IMR-90 (cell line): ENCODE measurements at regions not wholly inside any gene's neighbourhood (a gene's known extent, or its start where the extent isn't known, plus 50 kb on each side); places are given as distances from the start of the nearest gene placed in this dataset.

Experiments used
- ATAC-seq: fragments of 200-7000 bp; cut with Tn5 transposase; 2 replicates; pipeline ENCODE4 v1.9.1; 2020; ENCODE audit warnings: low read depth, mild to moderate bottlenecking, moderate library complexity
- BruUV-seq: library from RNA; stranded (reverse); fragments of 400-500 nt; replicated peaks from 2 replicates; lab custom pipeline; 2021; lab: Mats Ljungman, UMichigan
- CTCF ChIA-PET: fragments of 300-600 bp; formaldehyde crosslinking; extraction: SDS; loops from one replicate; lab custom pipeline; 2021; ENCODE audit warnings: antibody characterized with exemption; lab: Yijun Ruan, JAX
- POLR2A ChIA-PET: fragments of 300-600 bp; sonication (Branson Sonifier 250); formaldehyde crosslinking; loops from one replicate; lab custom pipeline; 2022; ENCODE audit warnings: antibody characterized with exemption; ENCODE audit not compliant: unreplicated experiment; lab: Charles Lee
- DNase-seq: peaks from one replicate; pipeline ENCODE4 v3.0.0; 2013
- H2AFZ ChIP-seq: replicated peaks from 2 replicates; pipeline ENCODE3; 2013; ENCODE audit warnings: low read length, mild to moderate bottlenecking; ENCODE audit not compliant: poor library complexity
- H2AK5ac ChIP-seq: 2 replicates; pipeline ENCODE4 v1.6.1; 2013; ENCODE audit warnings: low read depth, low read length, inconsistent platforms
- H2AK9ac ChIP-seq: replicated peaks from 2 replicates; pipeline ENCODE3; 2013; ENCODE audit warnings: mild to moderate bottlenecking, low read depth, low read length, moderate library complexity; ENCODE audit not compliant: poor library complexity
- H2BK120ac ChIP-seq: 2 replicates; pipeline ENCODE4 v1.6.1; 2013; ENCODE audit warnings: low read depth, low read length, inconsistent platforms
- H2BK15ac ChIP-seq: 3 replicates; pipeline ENCODE4 v1.6.1; 2013; ENCODE audit warnings: low read depth, low read length, inconsistent platforms
- H2BK20ac ChIP-seq: 2 replicates; pipeline ENCODE4 v1.6.1; 2013; ENCODE audit warnings: low read depth, mild to moderate bottlenecking, inconsistent platforms, low read length, moderate library complexity
- H2BK5ac ChIP-seq: 2 replicates; pipeline ENCODE4 v1.6.1; 2013; ENCODE audit warnings: mild to moderate bottlenecking, low read depth, low read length, inconsistent platforms; ENCODE audit not compliant: poor library complexity, severe bottlenecking
- H3K14ac ChIP-seq: replicated peaks from 2 replicates; pipeline ENCODE4 v1.6.1; 2013; ENCODE audit warnings: low read depth, low read length, inconsistent platforms
- H3K18ac ChIP-seq: 2 replicates; pipeline ENCODE4 v1.6.1; 2013; ENCODE audit warnings: low read depth, low read length, control low read depth
- H3K23ac ChIP-seq: 2 replicates; pipeline ENCODE4 v1.6.1; 2013; ENCODE audit warnings: low read depth, low read length, inconsistent platforms
- H3K27ac ChIP-seq: 2 replicates; pipeline ENCODE4 v1.5.1; 2013; ENCODE audit warnings: mild to moderate bottlenecking, control low read depth, low read length; ENCODE audit not compliant: insufficient read depth
- H3K27me3 ChIP-seq: 2 replicates; pipeline ENCODE4 v1.6.1; 2013; ENCODE audit warnings: low read length; ENCODE audit not compliant: control insufficient read depth, insufficient read depth
- H3K36me3 ChIP-seq: 2 replicates; pipeline ENCODE4 v1.6.1; 2013; ENCODE audit warnings: low read length, mixed read lengths; ENCODE audit not compliant: control insufficient read depth, insufficient read depth
- H3K4ac ChIP-seq: 2 replicates; pipeline ENCODE4 v1.6.1; 2013; ENCODE audit warnings: low read depth, low read length, inconsistent platforms
- H3K4me1 ChIP-seq: 2 replicates; pipeline ENCODE4 v1.6.1; 2013; ENCODE audit warnings: low read length, mixed read lengths; ENCODE audit not compliant: control insufficient read depth, insufficient read depth
- H3K4me2 ChIP-seq: 2 replicates; pipeline ENCODE4 v1.6.1; 2013; ENCODE audit warnings: low read depth, mild to moderate bottlenecking, control low read depth, low read length, moderate library complexity
- H3K4me3 ChIP-seq: 2 replicates; pipeline ENCODE4 v1.5.1; 2013; ENCODE audit warnings: low read depth, mild to moderate bottlenecking, control low read depth, low read length, moderate library complexity; ENCODE audit not compliant: insufficient read depth
- H3K56ac ChIP-seq: 2 replicates; pipeline ENCODE4 v1.6.1; 2013; ENCODE audit warnings: low read length, inconsistent platforms; ENCODE audit not compliant: insufficient read depth; ENCODE audit errors: extremely low read depth
- H3K79me1 ChIP-seq, 2 experiments: 2 replicates each; pipeline ENCODE4 v1.6.1; 2013; ENCODE audit warnings: low read length in 2 of 2, inconsistent platforms in 1 of 2, low read depth in 1 of 2
- H3K9ac ChIP-seq: 2 replicates; pipeline ENCODE4 v1.6.1; 2013; ENCODE audit warnings: low read depth, low read length, control low read depth
- H3K9me1 ChIP-seq: 2 replicates; pipeline ENCODE4 v1.6.1; 2013; ENCODE audit warnings: low read length, inconsistent platforms; ENCODE audit not compliant: insufficient read depth
- H3K9me3 ChIP-seq: 2 replicates; pipeline ENCODE4 v1.6.1; 2013; ENCODE audit warnings: low read length; ENCODE audit not compliant: control insufficient read depth, insufficient read depth
- H4K20me1 ChIP-seq: 2 replicates; pipeline ENCODE4 v1.6.1; 2013; ENCODE audit warnings: low read length, inconsistent platforms; ENCODE audit not compliant: insufficient read depth
- H4K5ac ChIP-seq: 2 replicates; pipeline ENCODE4 v1.6.1; 2013; ENCODE audit warnings: mild to moderate bottlenecking, low read depth, low read length, control low read depth
- H4K8ac ChIP-seq, 2 experiments: 2 replicates each; pipeline ENCODE4 v1.6.1; 2013; ENCODE audit warnings: low read depth in 2 of 2, low read length in 2 of 2, control low read depth in 1 of 2, inconsistent platforms in 1 of 2
- H4K91ac ChIP-seq: 2 replicates; pipeline ENCODE4 v1.6.1; 2013; ENCODE audit warnings: low read depth, low read length, inconsistent platforms; ENCODE audit not compliant: insufficient read depth
- BHLHE40 ChIP-seq: fragments of 150-350 bp; IDR thresholded peaks from 2 replicates; pipeline ENCODE4 v1.6.1; 2016; ENCODE audit warnings: mild to moderate bottlenecking, low read depth, low read length
- CEBPB ChIP-seq: IDR thresholded peaks from 2 replicates; pipeline ENCODE4 v1.6.1; 2012; ENCODE audit warnings: low read depth, low read length, improper control_type of control experiment
- MAFK ChIP-seq: IDR thresholded peaks from 2 replicates; pipeline ENCODE4 v1.6.1; 2012; ENCODE audit warnings: low read depth, low read length, improper control_type of control experiment
- NFE2L2 ChIP-seq: fragments of 150-350 bp; IDR thresholded peaks from 2 replicates; pipeline ENCODE4 v1.6.1; 2016; ENCODE audit warnings: low read depth, mild to moderate bottlenecking, low read length
- RAD21 ChIP-seq: IDR thresholded peaks from 2 replicates; pipeline ENCODE4 v1.6.1; 2012; ENCODE audit warnings: low read length, improper control_type of control experiment
- WGBS, 2 experiments: methylation state at CpG; one replicate each; pipeline versions ENCODE4 v1.1.5 to v1.1.7; 2013; ENCODE audit warnings: missing lambda C conversion rate in 2 of 2; ENCODE audit not compliant: insufficient read length in 1 of 2; ENCODE audit errors: extremely low coverage in 2 of 2; 5-methylcytosine and 5-hydroxymethylcytosine counted together
- dilution Hi-C: fragments of 300-500 bp; cut with HindIII; formaldehyde crosslinking; loops from one replicate; pipeline ENCODE4 v1.14.3; 2018; ENCODE audit warnings: low sequenced_read_pairs; ENCODE audit not compliant: unreplicated experiment
- in situ Hi-C: fragments of 300-500 bp; cut with MboI; formaldehyde crosslinking; loops from 3 replicates; pipeline ENCODE4 v1.14.3; 2019; ENCODE audit warnings: low sequenced_read_pairs, inconsistent platforms, mixed read lengths
- intact Hi-C: fragments of 100-400 bp; cut with micrococcal nuclease; formaldehyde crosslinking; loops from 2 replicates; pipeline ENCODE4 v1.10.0; 2022

DNA sequence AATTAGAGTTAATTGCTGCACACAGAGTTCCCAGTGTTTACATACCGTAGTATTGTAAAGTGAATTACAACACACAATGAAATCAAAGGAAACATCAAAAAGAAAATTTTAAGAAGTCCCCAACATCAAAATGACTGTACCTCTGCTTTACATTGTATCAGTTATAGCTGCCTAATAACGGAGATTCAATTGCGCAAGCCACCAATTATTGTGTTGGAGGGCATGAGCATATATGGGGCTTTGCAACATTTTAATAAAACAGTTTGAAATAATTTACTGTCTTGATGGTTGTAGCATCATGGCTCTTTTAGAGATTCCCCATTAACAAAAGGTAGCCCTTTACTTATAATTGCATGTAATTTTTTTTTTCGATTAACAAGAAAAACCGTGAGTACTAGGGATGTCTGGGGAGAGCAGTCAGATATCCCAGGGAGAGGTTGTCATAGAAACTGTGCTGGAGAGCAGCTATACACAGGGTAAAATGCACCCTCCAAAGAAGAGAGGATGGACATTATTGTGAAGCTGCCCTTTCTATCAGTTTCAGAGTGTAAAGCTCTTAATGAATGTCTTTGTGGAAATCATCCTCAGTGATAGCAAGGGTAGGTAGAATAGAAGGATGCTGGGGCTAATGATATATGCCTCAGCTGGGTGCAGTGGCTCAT lies 55.9 kb upstream of the BTG3 start:
- H2BK5ac ChIP-seq: no peak overlapping the region
- BruUV-seq: no TSS peak
- H3K79me1 ChIP-seq: no peaks in the 10 kb centered on the region
- no peak overlapping the region for H3K4me3 ChIP-seq
- no peaks in the 10 kb centered on the region for H3K36me3 ChIP-seq
- no peak overlapping the region for H4K91ac ChIP-seq
- in situ Hi-C loops: no loop called here
- POLR2A ChIA-PET: no interaction called here
- no peak overlapping the region for H3K9ac ChIP-seq
- H3K27ac ChIP-seq: no peak overlapping the region
- intact Hi-C loops: no loop called here
- no peak overlapping the region for H3K14ac ChIP-seq
- H3K18ac ChIP-seq: no peak overlapping the region
- no peak overlapping the region for H2AK5ac ChIP-seq
- no peak overlapping the region for H3K4ac ChIP-seq
- H2BK20ac ChIP-seq: no peak overlapping the region
- no peak overlapping the region for H2BK15ac ChIP-seq
- H2BK120ac ChIP-seq: no peak overlapping the region
- CTCF ChIA-PET: no interaction called here
- H2AFZ ChIP-seq: no peak overlapping the region
- H3K4me1 ChIP-seq: no peaks in the 10 kb centered on the region
- dilution Hi-C loops: no loop called here
- no peak overlapping the region for H2AK9ac ChIP-seq
- H3K23ac ChIP-seq: no peak overlapping the region
- DNase-seq (no peak), ATAC-seq (no peak)
- no CpG with 5 or more reads among the region's 5 CpGs for WGBS, 2 experiments
- no peak for TF ChIP-seq RAD21
- TF ChIP-seq NFE2L2: no peak
- peak; percentile 47; the same call in 1 of the 2 replicates for TF ChIP-seq CEBPB
- TF ChIP-seq BHLHE40: no peak
- TF ChIP-seq MAFK: no peak
- no peak overlapping the region for H3K56ac ChIP-seq
- H4K20me1 ChIP-seq: no peaks in the 10 kb centered on the region
- no peak overlapping the region for H4K5ac ChIP-seq
- no peaks in the 10 kb centered on the region for H3K9me3 ChIP-seq
- no peak overlapping the region for H4K8ac ChIP-seq
- no peak overlapping the region for H3K4me2 ChIP-seq
- H3K27me3 ChIP-seq: peaks cover 2% of the 10 kb centered on the region
- H3K9me1 ChIP-seq: no peaks in the 10 kb centered on the region
